ENCODE measurements at regions not wholly inside any gene's neighbourhood (a gene's known extent, or its start where the extent isn't known, plus 50 kb on each side); places are given as distances from the start of the nearest gene placed in this dataset.

- TF ChIP-seq, protein P1, sequence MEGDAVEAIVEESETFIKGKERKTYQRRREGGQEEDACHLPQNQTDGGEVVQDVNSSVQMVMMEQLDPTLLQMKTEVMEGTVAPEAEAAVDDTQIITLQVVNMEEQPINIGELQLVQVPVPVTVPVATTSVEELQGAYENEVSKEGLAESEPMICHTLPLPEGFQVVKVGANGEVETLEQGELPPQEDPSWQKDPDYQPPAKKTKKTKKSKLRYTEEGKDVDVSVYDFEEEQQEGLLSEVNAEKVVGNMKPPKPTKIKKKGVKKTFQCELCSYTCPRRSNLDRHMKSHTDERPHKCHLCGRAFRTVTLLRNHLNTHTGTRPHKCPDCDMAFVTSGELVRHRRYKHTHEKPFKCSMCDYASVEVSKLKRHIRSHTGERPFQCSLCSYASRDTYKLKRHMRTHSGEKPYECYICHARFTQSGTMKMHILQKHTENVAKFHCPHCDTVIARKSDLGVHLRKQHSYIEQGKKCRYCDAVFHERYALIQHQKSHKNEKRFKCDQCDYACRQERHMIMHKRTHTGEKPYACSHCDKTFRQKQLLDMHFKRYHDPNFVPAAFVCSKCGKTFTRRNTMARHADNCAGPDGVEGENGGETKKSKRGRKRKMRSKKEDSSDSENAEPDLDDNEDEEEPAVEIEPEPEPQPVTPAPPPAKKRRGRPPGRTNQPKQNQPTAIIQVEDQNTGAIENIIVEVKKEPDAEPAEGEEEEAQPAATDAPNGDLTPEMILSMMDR (conservative IDR thresholded peaks at IDR 0.05; ENCODE audit: low read length) = no peak
- DNase-seq (ENCODE audit: low read depth) = no peak
These were observed 183.1 kb upstream of the IER5L start for GRCh38 chr9:129361196-129361595.

DNA sequence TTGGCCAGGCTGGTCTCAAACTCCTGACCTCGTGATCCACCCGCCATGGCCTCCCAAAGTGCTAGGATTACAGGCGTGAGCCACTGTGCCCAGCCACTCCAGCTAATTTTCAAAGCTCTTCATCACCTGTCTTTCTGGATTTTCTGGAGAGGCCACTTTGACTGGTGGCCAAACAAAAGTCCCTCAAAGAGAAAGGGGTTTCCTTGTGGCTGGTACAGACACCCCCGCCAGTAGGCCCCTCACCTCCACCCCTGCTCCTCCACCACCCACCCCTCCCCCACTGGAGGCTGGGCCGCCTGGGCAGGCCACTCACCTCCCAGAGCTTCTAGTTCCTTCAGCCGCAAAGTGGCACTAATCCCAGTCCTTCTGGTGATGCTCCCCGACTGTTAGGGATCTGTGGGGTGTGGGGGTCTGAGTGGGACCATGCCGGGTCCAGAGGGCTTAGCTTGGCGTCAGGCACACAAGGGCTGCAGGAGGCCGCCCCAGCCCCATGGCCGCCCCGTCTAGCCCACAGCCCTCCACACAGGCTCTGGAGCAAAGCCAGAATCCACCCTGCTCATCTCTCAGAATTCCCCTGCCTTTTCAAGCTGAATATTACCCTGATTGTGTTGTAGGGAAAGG lies 182.0 kb upstream of the IER5L start:
- no peak overlapping the region for H3K4me3 ChIP-seq (ENCODE audit: low read length)
- no peak for DNase-seq (ENCODE audit: low read depth)
- TF ChIP-seq, protein P1 (conservative IDR thresholded peaks at IDR 0.05; ENCODE audit: low read length) = no peak

More at GRCh38 chr9:129361196-129361595, 183.1 kb upstream of the IER5L start:
- H3K4me3 ChIP-seq (ENCODE audit: low read length) = no peak overlapping the region

- TF ChIP-seq, protein P1 (conservative IDR thresholded peaks at IDR 0.05; ENCODE audit: low read length) = no peak
- DNase-seq (ENCODE audit: low read depth) = no peak
- H3K4me3 ChIP-seq (ENCODE audit: low read length) = no peak overlapping the region
These were observed 181.2 kb upstream of the IER5L start for GRCh38 chr9:129359162-129359811.

- no peak for DNase-seq (ENCODE audit: low read depth)
- H3K4me3 ChIP-seq (ENCODE audit: low read length) = no peak overlapping the region
- TF ChIP-seq, protein P1 (conservative IDR thresholded peaks at IDR 0.05; ENCODE audit: low read length) = no peak
These were observed 180.6 kb upstream of the IER5L start for GRCh38 chr9:129358621-129359154.

GRCh38 chr9:129357773-129358245 lies 179.7 kb upstream of the IER5L start:
- no peak overlapping the region for H3K4me3 ChIP-seq (ENCODE audit: low read length)
- no peak for DNase-seq (ENCODE audit: low read depth)
- TF ChIP-seq, protein P1 (conservative IDR thresholded peaks at IDR 0.05; ENCODE audit: low read length) = no peak

DNA sequence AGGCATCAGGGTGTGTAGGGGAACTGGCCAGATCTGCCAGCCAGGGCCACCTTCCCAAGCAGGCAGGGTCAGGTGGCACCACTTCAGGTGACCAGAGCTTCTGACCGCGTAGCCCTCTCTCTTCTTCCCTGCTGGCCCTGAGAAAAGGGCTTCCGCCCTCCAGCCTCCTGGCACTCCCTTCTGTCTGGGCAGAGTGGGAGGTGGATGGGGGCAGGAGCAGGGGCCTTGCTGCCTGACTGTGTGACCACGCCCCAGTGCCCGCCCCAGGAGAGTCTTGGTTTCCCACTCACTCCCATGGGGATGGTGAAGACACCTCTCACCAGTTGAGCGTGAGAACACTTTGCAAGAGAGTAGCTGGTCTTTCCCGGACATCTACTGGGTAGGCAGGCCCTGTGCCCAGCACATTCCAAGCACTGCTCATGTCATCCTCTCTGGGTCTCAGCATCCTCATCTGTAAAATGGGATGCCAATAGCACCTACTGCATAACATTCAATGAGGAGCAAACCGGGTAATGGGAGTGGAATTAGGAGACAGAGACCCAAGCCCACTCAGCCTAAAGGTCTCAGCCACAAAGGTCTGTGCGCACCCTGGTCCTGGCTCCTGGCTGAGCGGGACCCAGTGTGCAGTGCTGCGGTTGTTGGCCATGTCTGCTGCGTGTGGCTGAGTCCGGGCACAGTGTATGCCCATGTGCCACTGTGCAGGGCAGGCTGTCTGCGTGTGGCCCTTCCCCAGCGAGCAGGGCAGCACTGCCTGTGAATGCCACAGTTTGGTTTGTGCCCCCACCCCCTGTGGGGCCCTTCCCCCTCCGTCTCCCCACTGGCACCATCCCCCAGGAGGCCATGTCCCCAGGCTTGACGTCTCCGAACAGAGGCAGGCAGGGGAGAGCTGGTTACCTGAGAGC lies 179.1 kb upstream of the IER5L start:
- no peak for DNase-seq (ENCODE audit: low read depth)
- no peak overlapping the region for H3K4me3 ChIP-seq (ENCODE audit: low read length)
- TF ChIP-seq, protein P1 (conservative IDR thresholded peaks at IDR 0.05; ENCODE audit: low read length) = no peak
